ENCODE measurements at regions not wholly inside any gene's neighbourhood (a gene's known extent, or its start where the extent isn't known, plus 50 kb on each side); places are given as distances from the start of the nearest gene placed in this dataset.

- Histone ChIP-seq H3K27ac (ENCODE audit: insufficient read length, low read depth, low read length) (no peak overlapping the region), H3K4ac (ENCODE audit: low read depth, low read length) (no peak overlapping the region), H3K4me1 (ENCODE audit: insufficient read depth, low read length) (no peaks in the 10 kb centered on the region), H3K9ac (ENCODE audit: extremely low read depth, insufficient read length, low read length) (no peak overlapping the region), H3K14ac (ENCODE audit: insufficient read depth, low read length) (no peak overlapping the region), H3K27me3 (ENCODE audit: insufficient read depth, low read length) (no peaks in the 10 kb centered on the region), H3K4me2 (ENCODE audit: insufficient read depth, insufficient read length, low read length) (no peak overlapping the region), H3K79me1 (ENCODE audit: insufficient read depth, low read depth, low read length, poor library complexity, severe bottlenecking) (no peaks in the 10 kb centered on the region), H3K79me2 (ENCODE audit: insufficient read depth, low read length) (no peaks in the 10 kb centered on the region), H4K8ac (replicated peaks; ENCODE audit: insufficient read length, low read depth, low read length) (no peak overlapping the region), H2AFZ (ENCODE audit: low read length) (no peak overlapping the region), H3K18ac (ENCODE audit: insufficient read length, low read depth, low read length) (no peak overlapping the region), H3K23me2 (ENCODE audit: insufficient read length, low read depth, low read length, poor library complexity, severe bottlenecking) (no peaks in the 10 kb centered on the region), H2BK5ac (ENCODE audit: insufficient read length, low read length) (no peak overlapping the region), H2BK120ac (ENCODE audit: low read depth, low read length, poor library complexity, severe bottlenecking) (no peak overlapping the region), H4K5ac (ENCODE audit: insufficient read length, low read depth, low read length) (no peak overlapping the region), H4K20me1 (ENCODE audit: control insufficient read depth, insufficient read depth, insufficient read length) (no peaks in the 10 kb centered on the region), H3T11ph (ENCODE audit: low read length) (no peak overlapping the region), H2BK20ac (ENCODE audit: low read depth, low read length, poor library complexity, severe bottlenecking) (no peak overlapping the region), H3K56ac (ENCODE audit: insufficient read length, low read depth, low read length) (no peak overlapping the region), H2AK5ac (ENCODE audit: insufficient read length, low read length) (no peak overlapping the region), H2BK12ac (ENCODE audit: insufficient read length, low read depth, low read length) (no peak overlapping the region), H3K23ac (ENCODE audit: insufficient read length, low read depth, low read length) (no peak overlapping the region), H4K91ac (ENCODE audit: insufficient read length, low read depth, low read length) (no peak overlapping the region), H3K9me3 (ENCODE audit: control insufficient read depth, low read depth, low read length) (peaks cover 6% of the 10 kb centered on the region), H2BK15ac (ENCODE audit: low read depth, low read length) (no peak overlapping the region)
- DNase-seq: no peak
- no CpG with 5 or more reads among the region's 5 CpGs for WGBS (ENCODE audit: extremely low coverage, insufficient read length, low lambda C conversion rate)
- no peak overlapping the region for H3K4me3 Mint-ChIP-seq
- H3K27me3 Mint-ChIP-seq (ENCODE audit: low read depth): no peaks in the 10 kb centered on the region
- H3K9me3 Mint-ChIP-seq: peaks cover 4 to 67% of the 10 kb centered on the region in 2 experiments
- no peak overlapping the region for H3K27ac Mint-ChIP-seq
- H3K4me1 Mint-ChIP-seq: no peaks in the 10 kb centered on the region
- H3K36me3 Mint-ChIP-seq (ENCODE audit: insufficient read depth in 1 of 3, low read depth in 3 of 3): peaks cover 0 to 4% (median 0%) of the 10 kb centered on the region in 3 experiments; a peak in 2 of 7 replicates
- TF ChIP-seq, protein P1, sequence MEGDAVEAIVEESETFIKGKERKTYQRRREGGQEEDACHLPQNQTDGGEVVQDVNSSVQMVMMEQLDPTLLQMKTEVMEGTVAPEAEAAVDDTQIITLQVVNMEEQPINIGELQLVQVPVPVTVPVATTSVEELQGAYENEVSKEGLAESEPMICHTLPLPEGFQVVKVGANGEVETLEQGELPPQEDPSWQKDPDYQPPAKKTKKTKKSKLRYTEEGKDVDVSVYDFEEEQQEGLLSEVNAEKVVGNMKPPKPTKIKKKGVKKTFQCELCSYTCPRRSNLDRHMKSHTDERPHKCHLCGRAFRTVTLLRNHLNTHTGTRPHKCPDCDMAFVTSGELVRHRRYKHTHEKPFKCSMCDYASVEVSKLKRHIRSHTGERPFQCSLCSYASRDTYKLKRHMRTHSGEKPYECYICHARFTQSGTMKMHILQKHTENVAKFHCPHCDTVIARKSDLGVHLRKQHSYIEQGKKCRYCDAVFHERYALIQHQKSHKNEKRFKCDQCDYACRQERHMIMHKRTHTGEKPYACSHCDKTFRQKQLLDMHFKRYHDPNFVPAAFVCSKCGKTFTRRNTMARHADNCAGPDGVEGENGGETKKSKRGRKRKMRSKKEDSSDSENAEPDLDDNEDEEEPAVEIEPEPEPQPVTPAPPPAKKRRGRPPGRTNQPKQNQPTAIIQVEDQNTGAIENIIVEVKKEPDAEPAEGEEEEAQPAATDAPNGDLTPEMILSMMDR (conservative IDR thresholded peaks at IDR 0.05): no peak
These were observed 411.9 kb upstream of the ACTRT1 start for GRCh38 chrX:128464116-128464515.

Data from H9 (cell line).